HCT116 (cell line): ENCODE measurements at regions not wholly inside any gene's neighbourhood (a gene's known extent, or its start where the extent isn't known, plus 50 kb on each side); places are given as distances from the start of the nearest gene placed in this dataset.

Source experiments
- ATAC-seq: fragments of 200-7000 bp; cut with Tn5 transposase; 2 replicates; pipeline ENCODE4 v1.9.1; 2020; ENCODE audit warnings: mild to moderate bottlenecking, moderate library complexity
- BruUV-seq: library from RNA; stranded (reverse); fragments of 400-500 nt; replicated peaks from 2 replicates; lab custom pipeline; 2021; lab: Mats Ljungman, UMichigan
- CTCF ChIA-PET: fragments of 300-600 bp; sonication (Branson Sonifier 250); formaldehyde crosslinking; loops from one replicate; lab custom pipeline; 2021; ENCODE audit warnings: antibody characterized with exemption; lab: Charles Lee
- POLR2A ChIA-PET: fragments of 300-600, 350-600 bp; sonication (Branson Sonifier 250); formaldehyde crosslinking; loops from one replicate; lab custom pipeline; 2021; ENCODE audit warnings: antibody characterized with exemption; lab: Charles Lee
- RAD21 ChIA-PET, 2 experiments: fragments of 300-600 bp; sonication (Branson Sonifier 250); formaldehyde crosslinking; loops; one replicate each; lab custom pipeline; 2023; ENCODE audit warnings: low total read pairs in 2 of 2; ENCODE audit not compliant: uncharacterized antibody in 2 of 2, unreplicated experiment in 2 of 2, low non-redundant PET in 1 of 2; lab: Charles Lee
- DNase-seq: peaks from one replicate; pipeline ENCODE4 v3.0.0-alpha.2; 2010; ENCODE audit warnings: low read depth, low spot score
- H2AFZ ChIP-seq: fragments of 200-600 bp; shearing (Covaris generic), sonication (generic); 2 replicates; pipeline ENCODE4 v1.6.1; 2017; ENCODE audit warnings: low read depth, mixed run types, mixed read lengths, antibody characterized with exemption, low read length; ENCODE audit not compliant: poor library complexity, severe bottlenecking
- H3K27ac ChIP-seq: 2 replicates; pipeline ENCODE4 v1.5.1; 2012; ENCODE audit warnings: low read depth, low read length
- H3K27me3 ChIP-seq: fragments of 200-600 bp; sonication (generic); 2 replicates; pipeline ENCODE4 v1.6.1; 2016; ENCODE audit warnings: mixed run types, low read length, mixed read lengths; ENCODE audit not compliant: insufficient read depth
- H3K36me3 ChIP-seq, 2 experiments: fragments of 200-500 bp in 1 of 2; fragments of 200-600 bp in 1 of 2; sonication (Bioruptor generic) in 1 of 2; sonication (generic) in 1 of 2; 2 replicates each; pipeline versions ENCODE4 v1.5.1 to v1.6.1; 2014 to 2016; ENCODE audit warnings: low read length in 2 of 2, inconsistent platforms in 1 of 2, mixed read lengths in 1 of 2, mixed run types in 1 of 2; ENCODE audit not compliant: insufficient read depth in 2 of 2, control insufficient read depth in 1 of 2
- H3K4me1 ChIP-seq, 2 experiments: fragments of 200-600 bp in 1 of 2; sonication (generic) in 1 of 2; 2 replicates each; pipeline versions ENCODE4 v1.5.1 to v1.6.1; 2012 to 2017; ENCODE audit warnings: low read length in 2 of 2, inconsistent platforms in 1 of 2, mild to moderate bottlenecking in 1 of 2, mixed read lengths in 1 of 2, mixed run types in 1 of 2, moderate library complexity in 1 of 2; ENCODE audit not compliant: insufficient read depth in 2 of 2, control insufficient read depth in 1 of 2
- H3K4me2 ChIP-seq: fragments of 200-600 bp; sonication (generic); 2 replicates; pipeline ENCODE4 v1.6.1; 2017; ENCODE audit warnings: mixed run types, low read length, mixed read lengths
- H3K4me3 ChIP-seq, 2 experiments: fragments of 200-600 bp in 1 of 2; sonication (generic) in 1 of 2; replicated peaks in 1 of 2; 2 replicates each; pipeline ENCODE4 v1.5.1; 2011 to 2016; ENCODE audit warnings: low read length in 2 of 2, control low read depth in 1 of 2, low read depth in 1 of 2, mild to moderate bottlenecking in 1 of 2, mixed read lengths in 1 of 2, mixed run types in 1 of 2
- H3K79me2 ChIP-seq: fragments of 200-600 bp; sonication (generic); 2 replicates; pipeline ENCODE4 v1.6.1; 2017; ENCODE audit warnings: mild to moderate bottlenecking, mixed run types, low read length, moderate library complexity, mixed read lengths; ENCODE audit not compliant: insufficient read depth
- H3K9ac ChIP-seq: fragments of 200-600 bp; sonication (generic); 2 replicates; pipeline ENCODE4 v1.6.1; 2016; ENCODE audit warnings: low read length, mixed read lengths
- H3K9me2 ChIP-seq: fragments of 200-600 bp; sonication (generic), shearing (Covaris generic); 2 replicates; pipeline ENCODE4 v1.6.1; 2017; ENCODE audit warnings: mixed run types, mild to moderate bottlenecking, moderate library complexity; ENCODE audit not compliant: insufficient read depth
- H3K9me3 ChIP-seq, 2 experiments: fragments of 200-500 bp in 1 of 2; fragments of 200-600 bp in 1 of 2; sonication (Bioruptor generic) in 1 of 2; sonication (generic) in 1 of 2; 2 replicates each; pipeline ENCODE4 v1.6.1; 2014 to 2017; ENCODE audit warnings: low read length in 2 of 2, mixed read lengths in 2 of 2, inconsistent platforms in 1 of 2, low read depth in 1 of 2, mild to moderate bottlenecking in 1 of 2, mixed run types in 1 of 2, moderate library complexity in 1 of 2; ENCODE audit not compliant: control insufficient read depth in 1 of 2, insufficient read depth in 1 of 2
- H4K20me1 ChIP-seq: fragments of 200-600 bp; sonication (generic), shearing (Covaris generic); 2 replicates; pipeline ENCODE4 v1.6.1; 2017; ENCODE audit warnings: mixed run types, mild to moderate bottlenecking, moderate library complexity; ENCODE audit not compliant: insufficient read depth
- ATF3 ChIP-seq: IDR thresholded peaks from 2 replicates; pipeline ENCODE4 v1.6.1; 2012
- CBX3 ChIP-seq: IDR thresholded peaks from 2 replicates; pipeline ENCODE4 v1.6.1; 2012; ENCODE audit warnings: low read depth
- CEBPB ChIP-seq: IDR thresholded peaks from 2 replicates; pipeline ENCODE4 v1.6.1; 2012; ENCODE audit warnings: low read depth
- ELF1 ChIP-seq: IDR thresholded peaks from 2 replicates; pipeline ENCODE4 v1.6.1; 2012; ENCODE audit warnings: low read depth, borderline replicate concordance
- EZH2phosphoT487 ChIP-seq: fragments of 200-600 bp; IDR thresholded peaks from 2 replicates; pipeline ENCODE4 v1.6.1; 2018; ENCODE audit warnings: antibody characterized with exemption, borderline replicate concordance
- JUND ChIP-seq: IDR thresholded peaks from 2 replicates; pipeline ENCODE4 v1.6.1; 2012
- RAD21 ChIP-seq: IDR thresholded peaks from 2 replicates; pipeline ENCODE4 v1.6.1; 2012; ENCODE audit warnings: low read depth, mild to moderate bottlenecking
- SIN3A ChIP-seq: IDR thresholded peaks from 2 replicates; pipeline ENCODE4 v1.6.1; 2012; ENCODE audit warnings: low read depth
- SP1 ChIP-seq: IDR thresholded peaks from 2 replicates; pipeline ENCODE4 v1.6.1; 2012; ENCODE audit warnings: low read depth
- ZBTB33 ChIP-seq: IDR thresholded peaks from 2 replicates; pipeline ENCODE4 v1.6.1; 2011; ENCODE audit warnings: mild to moderate bottlenecking, low read length, moderate library complexity; ENCODE audit not compliant: insufficient replicate concordance; ENCODE audit errors: extremely low read depth
- ZFX ChIP-seq: fragments of 450-650 bp; IDR thresholded peaks from 2 replicates; pipeline ENCODE4 v1.6.1; 2017
- ZNF274 ChIP-seq: fragments of 200-500 bp; sonication (Bioruptor generic); IDR thresholded peaks from 2 replicates; pipeline ENCODE4 v1.6.1; 2014; ENCODE audit warnings: mild to moderate bottlenecking, low read depth, low read length, inconsistent platforms
- intact Hi-C: fragments of 100-400 bp; cut with micrococcal nuclease; formaldehyde crosslinking; loops from 2 replicates; pipeline ENCODE4 v1.10.0; 2022

GRCh38 chr2:203789618-203790017, 78.0 kb upstream of the CTLA4 start:
- DNase-seq (no peak), ATAC-seq (no peak)
- H3K4me3 ChIP-seq, result no peak overlapping the region
- no TSS peak for BruUV-seq
- H3K9me2 ChIP-seq, result no peaks in the 10 kb centered on the region
- H3K9me3 ChIP-seq, result no peaks in the 10 kb centered on the region
- no peaks in the 10 kb centered on the region for H3K27me3 ChIP-seq
- TF ChIP-seq JUND, result no peak
- TF ChIP-seq ZFX, result no peak
- TF ChIP-seq EZH2phosphoT487, result no peak
- TF ChIP-seq RAD21, result no peak
- no peak for TF ChIP-seq CEBPB
- TF ChIP-seq ZBTB33, result no peak
- TF ChIP-seq SIN3A, result no peak
- no peak for TF ChIP-seq ATF3
- TF ChIP-seq ZNF274, result no peak
- TF ChIP-seq SP1, result no peak
- no peak for TF ChIP-seq CBX3
- no peak for TF ChIP-seq ELF1
- intact Hi-C loops, result no loop called here
- no peak overlapping the region for H3K9ac ChIP-seq
- no peak overlapping the region for H2AFZ ChIP-seq
- RAD21 ChIA-PET, result no interaction called here
- H3K27ac ChIP-seq, result no peak overlapping the region
- no peak overlapping the region for H3K4me2 ChIP-seq
- no peaks in the 10 kb centered on the region for H4K20me1 ChIP-seq
- H3K4me1 ChIP-seq, result no peaks in the 10 kb centered on the region
- H3K36me3 ChIP-seq, result no peaks in the 10 kb centered on the region
- CTCF ChIA-PET, result no interaction called here
- POLR2A ChIA-PET, result no interaction called here
- H3K79me2 ChIP-seq, result no peaks in the 10 kb centered on the region
